SK-N-SH (cell line): ENCODE measurements at regions not wholly inside any gene's neighbourhood (a gene's known extent, or its start where the extent isn't known, plus 50 kb on each side); places are given as distances from the start of the nearest gene placed in this dataset.

Experiments
- CHD2 ChIP-seq: fragments of 150-350 bp; IDR thresholded peaks from 2 replicates; pipeline ENCODE4 v1.6.1; 2018; ENCODE audit warnings: low read length; ENCODE audit not compliant: partially characterized antibody
- FOXM1 ChIP-seq: IDR thresholded peaks from 2 replicates; pipeline ENCODE4 v1.4.0; 2012; ENCODE audit warnings: low read depth, mild to moderate bottlenecking
- POLR2AphosphoS5 ChIP-seq: IDR thresholded peaks from 2 replicates; pipeline ENCODE4 v1.6.1; 2012; ENCODE audit warnings: low read depth, low read length
- TCF12 ChIP-seq: IDR thresholded peaks from 2 replicates; pipeline ENCODE4 v1.4.0; 2012
- TEAD4 ChIP-seq: IDR thresholded peaks from 2 replicates; pipeline ENCODE4 v1.4.0; 2012; ENCODE audit warnings: mild to moderate bottlenecking, borderline replicate concordance; ENCODE audit not compliant: insufficient read depth
- TF ChIP-seq, protein P1 (sequence below): fragments of 200-600 bp; sonication (generic); IDR thresholded peaks from 2 replicates; pipeline ENCODE4 v1.6.1; 2017; ENCODE audit warnings: antibody characterized with exemption, mild to moderate bottlenecking, moderate library complexity
- TF ChIP-seq, protein P2 (sequence below): IDR thresholded peaks from 2 replicates; pipeline ENCODE4; 2012
- TF ChIP-seq, protein P3 (sequence below): IDR thresholded peaks from 2 replicates; pipeline ENCODE4 v1.4.0; 2012; ENCODE audit warnings: low read depth

DNA sequence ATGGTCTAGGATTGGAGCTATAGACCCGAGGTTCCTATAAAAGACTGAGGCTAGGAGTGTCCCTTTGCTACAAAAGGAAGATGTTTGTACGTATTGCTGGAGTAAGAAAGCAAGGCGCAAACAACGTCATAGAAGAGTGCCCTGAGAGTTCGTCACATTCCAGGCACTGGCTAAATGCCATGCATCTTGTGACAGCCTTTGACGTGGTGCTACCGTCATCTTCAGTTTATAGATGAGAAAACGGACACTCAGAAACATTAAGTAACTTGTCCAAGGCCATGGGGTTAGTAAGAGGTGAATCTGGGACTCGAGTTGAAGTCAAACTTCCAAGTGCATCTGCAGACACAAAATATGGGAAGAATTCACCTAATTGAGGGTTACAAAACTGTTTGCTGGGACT is 104.2 kb upstream of the SLC45A1 start:
- TF ChIP-seq, protein P1, sequence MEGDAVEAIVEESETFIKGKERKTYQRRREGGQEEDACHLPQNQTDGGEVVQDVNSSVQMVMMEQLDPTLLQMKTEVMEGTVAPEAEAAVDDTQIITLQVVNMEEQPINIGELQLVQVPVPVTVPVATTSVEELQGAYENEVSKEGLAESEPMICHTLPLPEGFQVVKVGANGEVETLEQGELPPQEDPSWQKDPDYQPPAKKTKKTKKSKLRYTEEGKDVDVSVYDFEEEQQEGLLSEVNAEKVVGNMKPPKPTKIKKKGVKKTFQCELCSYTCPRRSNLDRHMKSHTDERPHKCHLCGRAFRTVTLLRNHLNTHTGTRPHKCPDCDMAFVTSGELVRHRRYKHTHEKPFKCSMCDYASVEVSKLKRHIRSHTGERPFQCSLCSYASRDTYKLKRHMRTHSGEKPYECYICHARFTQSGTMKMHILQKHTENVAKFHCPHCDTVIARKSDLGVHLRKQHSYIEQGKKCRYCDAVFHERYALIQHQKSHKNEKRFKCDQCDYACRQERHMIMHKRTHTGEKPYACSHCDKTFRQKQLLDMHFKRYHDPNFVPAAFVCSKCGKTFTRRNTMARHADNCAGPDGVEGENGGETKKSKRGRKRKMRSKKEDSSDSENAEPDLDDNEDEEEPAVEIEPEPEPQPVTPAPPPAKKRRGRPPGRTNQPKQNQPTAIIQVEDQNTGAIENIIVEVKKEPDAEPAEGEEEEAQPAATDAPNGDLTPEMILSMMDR, result no peak
- TF ChIP-seq TEAD4 (no peak), FOXM1 (no peak), POLR2AphosphoS5 (no peak), TCF12 (no peak), CHD2 (no peak)
- TF ChIP-seq, protein P2, sequence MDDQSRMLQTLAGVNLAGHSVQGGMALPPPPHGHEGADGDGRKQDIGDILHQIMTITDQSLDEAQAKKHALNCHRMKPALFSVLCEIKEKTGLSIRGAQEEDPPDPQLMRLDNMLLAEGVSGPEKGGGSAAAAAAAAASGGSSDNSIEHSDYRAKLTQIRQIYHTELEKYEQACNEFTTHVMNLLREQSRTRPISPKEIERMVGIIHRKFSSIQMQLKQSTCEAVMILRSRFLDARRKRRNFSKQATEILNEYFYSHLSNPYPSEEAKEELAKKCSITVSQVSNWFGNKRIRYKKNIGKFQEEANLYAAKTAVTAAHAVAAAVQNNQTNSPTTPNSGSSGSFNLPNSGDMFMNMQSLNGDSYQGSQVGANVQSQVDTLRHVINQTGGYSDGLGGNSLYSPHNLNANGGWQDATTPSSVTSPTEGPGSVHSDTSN, result no peak
- TF ChIP-seq, protein P3, sequence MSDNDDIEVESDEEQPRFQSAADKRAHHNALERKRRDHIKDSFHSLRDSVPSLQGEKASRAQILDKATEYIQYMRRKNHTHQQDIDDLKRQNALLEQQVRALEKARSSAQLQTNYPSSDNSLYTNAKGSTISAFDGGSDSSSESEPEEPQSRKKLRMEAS, result no peak
